HCT116 (cell line): ENCODE measurements at regions not wholly inside any gene's neighbourhood (a gene's known extent, or its start where the extent isn't known, plus 50 kb on each side); places are given as distances from the start of the nearest gene placed in this dataset.

Source experiments
- ATAC-seq: fragments of 200-7000 bp; cut with Tn5 transposase; 2 replicates; pipeline ENCODE4 v1.9.1; 2020; ENCODE audit warnings: mild to moderate bottlenecking, moderate library complexity
- BruUV-seq: library from RNA; stranded (reverse); fragments of 400-500 nt; replicated peaks from 2 replicates; lab custom pipeline; 2021; lab: Mats Ljungman, UMichigan
- CTCF ChIA-PET: fragments of 300-600 bp; sonication (Branson Sonifier 250); formaldehyde crosslinking; loops from one replicate; lab custom pipeline; 2021; ENCODE audit warnings: antibody characterized with exemption; lab: Charles Lee
- POLR2A ChIA-PET: fragments of 300-600, 350-600 bp; sonication (Branson Sonifier 250); formaldehyde crosslinking; loops from one replicate; lab custom pipeline; 2021; ENCODE audit warnings: antibody characterized with exemption; lab: Charles Lee
- RAD21 ChIA-PET, 2 experiments: fragments of 300-600 bp; sonication (Branson Sonifier 250); formaldehyde crosslinking; loops; one replicate each; lab custom pipeline; 2023; ENCODE audit warnings: low total read pairs in 2 of 2; ENCODE audit not compliant: uncharacterized antibody in 2 of 2, unreplicated experiment in 2 of 2, low non-redundant PET in 1 of 2; lab: Charles Lee
- DNase-seq: peaks from one replicate; pipeline ENCODE4 v3.0.0-alpha.2; 2010; ENCODE audit warnings: low read depth, low spot score
- H2AFZ ChIP-seq: fragments of 200-600 bp; shearing (Covaris generic), sonication (generic); 2 replicates; pipeline ENCODE4 v1.6.1; 2017; ENCODE audit warnings: low read depth, mixed run types, mixed read lengths, antibody characterized with exemption, low read length; ENCODE audit not compliant: poor library complexity, severe bottlenecking
- H3K27ac ChIP-seq: 2 replicates; pipeline ENCODE4 v1.5.1; 2012; ENCODE audit warnings: low read depth, low read length
- H3K27me3 ChIP-seq: fragments of 200-600 bp; sonication (generic); 2 replicates; pipeline ENCODE4 v1.6.1; 2016; ENCODE audit warnings: mixed run types, low read length, mixed read lengths; ENCODE audit not compliant: insufficient read depth
- H3K36me3 ChIP-seq, 2 experiments: fragments of 200-500 bp in 1 of 2; fragments of 200-600 bp in 1 of 2; sonication (Bioruptor generic) in 1 of 2; sonication (generic) in 1 of 2; 2 replicates each; pipeline versions ENCODE4 v1.5.1 to v1.6.1; 2014 to 2016; ENCODE audit warnings: low read length in 2 of 2, inconsistent platforms in 1 of 2, mixed read lengths in 1 of 2, mixed run types in 1 of 2; ENCODE audit not compliant: insufficient read depth in 2 of 2, control insufficient read depth in 1 of 2
- H3K4me1 ChIP-seq, 2 experiments: fragments of 200-600 bp in 1 of 2; sonication (generic) in 1 of 2; 2 replicates each; pipeline versions ENCODE4 v1.5.1 to v1.6.1; 2012 to 2017; ENCODE audit warnings: low read length in 2 of 2, inconsistent platforms in 1 of 2, mild to moderate bottlenecking in 1 of 2, mixed read lengths in 1 of 2, mixed run types in 1 of 2, moderate library complexity in 1 of 2; ENCODE audit not compliant: insufficient read depth in 2 of 2, control insufficient read depth in 1 of 2
- H3K4me2 ChIP-seq: fragments of 200-600 bp; sonication (generic); 2 replicates; pipeline ENCODE4 v1.6.1; 2017; ENCODE audit warnings: mixed run types, low read length, mixed read lengths
- H3K4me3 ChIP-seq, 2 experiments: fragments of 200-600 bp in 1 of 2; sonication (generic) in 1 of 2; replicated peaks in 1 of 2; 2 replicates each; pipeline ENCODE4 v1.5.1; 2011 to 2016; ENCODE audit warnings: low read length in 2 of 2, control low read depth in 1 of 2, low read depth in 1 of 2, mild to moderate bottlenecking in 1 of 2, mixed read lengths in 1 of 2, mixed run types in 1 of 2
- H3K79me2 ChIP-seq: fragments of 200-600 bp; sonication (generic); 2 replicates; pipeline ENCODE4 v1.6.1; 2017; ENCODE audit warnings: mild to moderate bottlenecking, mixed run types, low read length, moderate library complexity, mixed read lengths; ENCODE audit not compliant: insufficient read depth
- H3K9ac ChIP-seq: fragments of 200-600 bp; sonication (generic); 2 replicates; pipeline ENCODE4 v1.6.1; 2016; ENCODE audit warnings: low read length, mixed read lengths
- H3K9me2 ChIP-seq: fragments of 200-600 bp; sonication (generic), shearing (Covaris generic); 2 replicates; pipeline ENCODE4 v1.6.1; 2017; ENCODE audit warnings: mixed run types, mild to moderate bottlenecking, moderate library complexity; ENCODE audit not compliant: insufficient read depth
- H3K9me3 ChIP-seq, 2 experiments: fragments of 200-500 bp in 1 of 2; fragments of 200-600 bp in 1 of 2; sonication (Bioruptor generic) in 1 of 2; sonication (generic) in 1 of 2; 2 replicates each; pipeline ENCODE4 v1.6.1; 2014 to 2017; ENCODE audit warnings: low read length in 2 of 2, mixed read lengths in 2 of 2, inconsistent platforms in 1 of 2, low read depth in 1 of 2, mild to moderate bottlenecking in 1 of 2, mixed run types in 1 of 2, moderate library complexity in 1 of 2; ENCODE audit not compliant: control insufficient read depth in 1 of 2, insufficient read depth in 1 of 2
- H4K20me1 ChIP-seq: fragments of 200-600 bp; sonication (generic), shearing (Covaris generic); 2 replicates; pipeline ENCODE4 v1.6.1; 2017; ENCODE audit warnings: mixed run types, mild to moderate bottlenecking, moderate library complexity; ENCODE audit not compliant: insufficient read depth
- CBX3 ChIP-seq: IDR thresholded peaks from 2 replicates; pipeline ENCODE4 v1.6.1; 2012; ENCODE audit warnings: low read depth
- CEBPB ChIP-seq: IDR thresholded peaks from 2 replicates; pipeline ENCODE4 v1.6.1; 2012; ENCODE audit warnings: low read depth
- EGR1 ChIP-seq: IDR thresholded peaks from 2 replicates; pipeline ENCODE4 v1.6.1; 2012; ENCODE audit warnings: low read depth
- ELF1 ChIP-seq: IDR thresholded peaks from 2 replicates; pipeline ENCODE4 v1.6.1; 2012; ENCODE audit warnings: low read depth, borderline replicate concordance
- EZH2 ChIP-seq: fragments of 200-600 bp; sonication (generic); IDR thresholded peaks from 2 replicates; pipeline ENCODE4 v1.6.1; 2017; ENCODE audit warnings: antibody characterized with exemption, mixed run types
- FOSL1 ChIP-seq: IDR thresholded peaks from 2 replicates; pipeline ENCODE4 v1.6.1; 2012; ENCODE audit warnings: low read depth
- POLR2A ChIP-seq: IDR thresholded peaks from 2 replicates; pipeline ENCODE4 v1.7.0; 2011; ENCODE audit warnings: borderline replicate concordance; ENCODE audit not compliant: insufficient read depth, insufficient read length; ENCODE audit errors: extremely low read depth
- POLR2AphosphoS5 ChIP-seq: IDR thresholded peaks from 2 replicates; pipeline ENCODE4 v1.6.1; 2011; ENCODE audit warnings: mild to moderate bottlenecking, low read depth, low read length, moderate library complexity
- RAD21 ChIP-seq: IDR thresholded peaks from 2 replicates; pipeline ENCODE4 v1.6.1; 2012; ENCODE audit warnings: low read depth, mild to moderate bottlenecking
- SIN3A ChIP-seq: IDR thresholded peaks from 2 replicates; pipeline ENCODE4 v1.6.1; 2012; ENCODE audit warnings: low read depth
- SRF ChIP-seq: IDR thresholded peaks from 2 replicates; pipeline ENCODE4 v1.6.1; 2012; ENCODE audit warnings: low read depth
- TCF7L2 ChIP-seq: IDR thresholded peaks from 2 replicates; pipeline ENCODE4 v1.7.0; 2011; ENCODE audit warnings: borderline replicate concordance, inconsistent platforms; ENCODE audit not compliant: insufficient read depth, insufficient read length; ENCODE audit errors: extremely low read depth
- YY1 ChIP-seq: IDR thresholded peaks from 2 replicates; pipeline ENCODE4 v1.6.1; 2011; ENCODE audit warnings: low read length, low read depth, moderate library complexity, mild to moderate bottlenecking; ENCODE audit not compliant: insufficient replicate concordance; ENCODE audit errors: extremely low read depth
- ZFX ChIP-seq: fragments of 450-650 bp; IDR thresholded peaks from 2 replicates; pipeline ENCODE4 v1.6.1; 2017
- ZNF274 ChIP-seq: fragments of 200-500 bp; sonication (Bioruptor generic); IDR thresholded peaks from 2 replicates; pipeline ENCODE4 v1.6.1; 2014; ENCODE audit warnings: mild to moderate bottlenecking, low read depth, low read length, inconsistent platforms
- intact Hi-C: fragments of 100-400 bp; cut with micrococcal nuclease; formaldehyde crosslinking; loops from 2 replicates; pipeline ENCODE4 v1.10.0; 2022
- TF ChIP-seq, protein P1 (sequence below): IDR thresholded peaks from 2 replicates; pipeline ENCODE4 v1.6.1; 2012
- TF ChIP-seq, protein P2 (sequence below): IDR thresholded peaks from 2 replicates; pipeline ENCODE4 v1.6.1; 2012

DNA sequence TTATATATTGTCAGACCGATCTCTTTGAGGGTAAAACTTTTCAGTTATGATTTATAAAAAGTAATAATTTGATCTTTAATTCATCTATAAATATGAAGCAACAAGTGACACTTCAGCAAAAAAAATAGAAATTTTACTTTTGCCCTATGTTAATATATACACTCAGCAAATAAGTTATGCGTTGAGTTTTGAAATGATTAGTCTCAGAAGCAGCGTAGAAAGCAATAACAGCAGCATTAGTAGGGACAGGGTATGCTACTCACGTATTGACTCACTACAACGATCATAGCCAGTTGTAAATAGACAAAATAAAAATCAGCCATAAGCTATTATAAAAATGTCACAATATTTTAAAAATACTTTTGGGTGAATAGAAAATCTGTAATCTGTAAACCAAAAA is 1229.2 kb downstream of the ADGRL3 start:
- Histone ChIP-seq H3K27ac (no peak overlapping the region), H3K36me3 (no peaks in the 10 kb centered on the region), H2AFZ (no peak overlapping the region), H3K79me2 (no peaks in the 10 kb centered on the region), H3K4me1 (no peaks in the 10 kb centered on the region), H3K9me3 (peaks cover 0 to 18% of the 10 kb centered on the region in 2 experiments; a peak in 1 of 4 replicates), H3K4me3 (no peak overlapping the region)
- CTCF ChIA-PET: no interaction called here
- TF ChIP-seq, protein P1, sequence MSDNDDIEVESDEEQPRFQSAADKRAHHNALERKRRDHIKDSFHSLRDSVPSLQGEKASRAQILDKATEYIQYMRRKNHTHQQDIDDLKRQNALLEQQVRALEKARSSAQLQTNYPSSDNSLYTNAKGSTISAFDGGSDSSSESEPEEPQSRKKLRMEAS: no peak
- TF ChIP-seq FOSL1 (no peak), POLR2AphosphoS5 (no peak), EGR1 (no peak), ELF1 (no peak), SIN3A (no peak), TCF7L2 (no peak), ZNF274 (no peak), CBX3 (no peak)
- TF ChIP-seq, protein P2, sequence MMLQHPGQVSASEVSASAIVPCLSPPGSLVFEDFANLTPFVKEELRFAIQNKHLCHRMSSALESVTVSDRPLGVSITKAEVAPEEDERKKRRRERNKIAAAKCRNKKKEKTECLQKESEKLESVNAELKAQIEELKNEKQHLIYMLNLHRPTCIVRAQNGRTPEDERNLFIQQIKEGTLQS: no peak
- TF ChIP-seq, all 23 proteins: peak for 0
- H3K9ac ChIP-seq: no peak overlapping the region
- no peak overlapping the region for H3K4me2 ChIP-seq
- ChIA-PET RAD21 (no interaction called here), POLR2A (no interaction called here)
- BruUV-seq: no TSS peak
- no peaks in the 10 kb centered on the region for H3K9me2 ChIP-seq
- H4K20me1 ChIP-seq: no peaks in the 10 kb centered on the region
- DNase-seq (no peak), ATAC-seq (no peak)
- no peaks in the 10 kb centered on the region for H3K27me3 ChIP-seq
- intact Hi-C loops: no loop called here

DNA sequence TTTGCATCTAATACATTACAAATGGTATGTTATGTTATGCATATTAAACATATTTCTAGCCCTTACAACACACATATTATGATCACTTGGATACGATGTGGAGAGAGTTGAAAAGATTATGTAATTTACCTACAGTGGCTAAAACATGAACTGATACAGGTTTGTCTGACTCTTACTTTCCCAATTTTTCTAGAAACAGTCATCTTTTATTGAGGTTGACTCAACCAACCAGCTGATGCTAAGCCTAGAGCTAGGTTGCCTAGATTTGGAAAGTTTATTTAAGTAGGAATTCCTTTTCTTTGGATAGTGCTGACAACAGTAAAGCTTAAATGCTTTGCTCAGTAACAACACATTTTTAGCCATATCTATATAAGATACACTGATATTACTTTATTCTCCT is 1215.1 kb downstream of the ADGRL3 start:
- POLR2A ChIA-PET: no interaction called here
- H3K9ac ChIP-seq: no peak overlapping the region
- no peak for DNase-seq
- H2AFZ ChIP-seq: no peak overlapping the region
- H3K27me3 ChIP-seq: no peaks in the 10 kb centered on the region
- no peaks in the 10 kb centered on the region for H3K36me3 ChIP-seq
- no peaks in the 10 kb centered on the region for H3K79me2 ChIP-seq
- H4K20me1 ChIP-seq: no peaks in the 10 kb centered on the region
- no peak overlapping the region for H3K4me2 ChIP-seq
- H3K9me3 ChIP-seq: peaks cover 7 to 11% of the 10 kb centered on the region in 2 experiments; a peak in 2 of 4 replicates
- no peak overlapping the region for H3K27ac ChIP-seq
- H3K9me2 ChIP-seq: no peaks in the 10 kb centered on the region
- RAD21 ChIA-PET: no interaction called here
- H3K4me1 ChIP-seq: no peaks in the 10 kb centered on the region
- TF ChIP-seq ELF1 (no peak), SRF (no peak), YY1 (no peak), RAD21 (no peak), CEBPB (no peak), ZNF274 (no peak), EGR1 (no peak), POLR2A (no peak), EZH2 (no peak), ZFX (no peak)
- TF ChIP-seq, protein P2: no peak
- TF ChIP-seq, protein P1: no peak
- CTCF ChIA-PET: no interaction called here
- ATAC-seq: no peak
- intact Hi-C loops: no loop called here
- H3K4me3 ChIP-seq: no peak overlapping the region
- no TSS peak for BruUV-seq
